ENCODE measurements at regions not wholly inside any gene's neighbourhood (a gene's known extent, or its start where the extent isn't known, plus 50 kb on each side); places are given as distances from the start of the nearest gene placed in this dataset.
A peak's percentile ranks its signal among the peaks of the same experiment; 100 is the strongest.

DNA sequence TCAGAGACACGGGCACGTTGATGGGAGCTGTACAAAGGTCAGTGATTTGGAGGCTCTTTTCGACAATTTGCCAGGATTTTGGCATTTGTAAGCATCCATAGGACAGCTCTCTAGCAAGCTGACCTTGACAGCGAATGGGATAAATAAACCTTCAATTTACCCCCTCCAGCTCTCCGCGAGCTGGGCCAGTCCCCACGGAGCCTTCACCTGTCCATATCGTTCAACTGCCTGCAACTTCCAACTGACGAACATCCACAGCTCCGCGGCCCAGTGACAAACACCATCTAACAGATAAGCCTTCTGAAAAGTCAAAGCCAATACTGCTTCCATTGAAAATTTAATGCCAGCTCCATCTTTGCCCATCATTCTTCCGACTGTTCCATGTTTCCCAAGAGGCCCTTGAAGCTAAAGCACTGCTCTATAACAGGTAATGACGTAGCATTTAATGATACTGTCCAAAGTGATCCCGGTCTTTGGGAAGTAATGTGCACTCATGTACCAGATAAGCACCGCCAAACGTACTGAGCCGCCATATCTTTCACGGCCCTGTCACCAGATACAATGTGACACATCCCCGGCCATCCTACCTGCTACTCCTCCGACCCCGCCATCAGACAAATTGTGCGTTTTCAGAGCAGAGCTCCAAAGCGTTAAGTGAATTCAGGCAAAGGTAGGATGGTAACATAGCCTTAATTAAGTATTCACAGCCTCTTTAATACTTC lies 365.3 kb upstream of the ZNF507 start:
- WGBS, 2 donors: 92 to 93% methylated on average over 23 of the region's 23 CpGs
- TF ChIP-seq, protein P1, sequence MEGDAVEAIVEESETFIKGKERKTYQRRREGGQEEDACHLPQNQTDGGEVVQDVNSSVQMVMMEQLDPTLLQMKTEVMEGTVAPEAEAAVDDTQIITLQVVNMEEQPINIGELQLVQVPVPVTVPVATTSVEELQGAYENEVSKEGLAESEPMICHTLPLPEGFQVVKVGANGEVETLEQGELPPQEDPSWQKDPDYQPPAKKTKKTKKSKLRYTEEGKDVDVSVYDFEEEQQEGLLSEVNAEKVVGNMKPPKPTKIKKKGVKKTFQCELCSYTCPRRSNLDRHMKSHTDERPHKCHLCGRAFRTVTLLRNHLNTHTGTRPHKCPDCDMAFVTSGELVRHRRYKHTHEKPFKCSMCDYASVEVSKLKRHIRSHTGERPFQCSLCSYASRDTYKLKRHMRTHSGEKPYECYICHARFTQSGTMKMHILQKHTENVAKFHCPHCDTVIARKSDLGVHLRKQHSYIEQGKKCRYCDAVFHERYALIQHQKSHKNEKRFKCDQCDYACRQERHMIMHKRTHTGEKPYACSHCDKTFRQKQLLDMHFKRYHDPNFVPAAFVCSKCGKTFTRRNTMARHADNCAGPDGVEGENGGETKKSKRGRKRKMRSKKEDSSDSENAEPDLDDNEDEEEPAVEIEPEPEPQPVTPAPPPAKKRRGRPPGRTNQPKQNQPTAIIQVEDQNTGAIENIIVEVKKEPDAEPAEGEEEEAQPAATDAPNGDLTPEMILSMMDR (IDR thresholded peaks at IDR 0.05): no peak
- no peak for TF ChIP-seq POLR2A (IDR thresholded peaks at IDR 0.05)
- intact Hi-C loops (cut with DNase I; ENCODE audit: low total_unique reads): no loop called here
- no peak overlapping the region for H3K4me3 ChIP-seq (ENCODE audit: low read depth, poor library complexity, severe bottlenecking)
- DNase-seq (ENCODE audit: low spot score in 2 of 2): peak in 1 of 2 donors; percentile 68

DNA sequence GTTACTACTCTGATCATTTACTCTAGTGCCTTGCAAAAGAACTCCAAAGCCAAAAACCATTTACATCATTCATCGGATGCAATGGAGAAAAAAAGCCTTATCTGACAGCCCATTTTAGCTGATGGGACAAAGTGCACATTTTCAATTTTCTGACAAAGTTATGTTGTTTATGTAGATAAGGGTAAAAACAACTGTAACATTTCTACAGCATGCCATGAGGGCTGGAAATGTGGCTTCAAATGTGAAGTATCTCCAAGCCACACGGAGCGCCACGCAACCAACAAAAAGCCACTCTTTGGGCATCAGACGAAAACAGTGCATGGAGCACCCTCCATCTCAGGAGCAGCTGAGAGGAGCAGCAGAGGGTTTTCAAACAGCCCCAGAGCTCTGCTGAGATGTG lies 364.6 kb upstream of the ZNF507 start:
- TF ChIP-seq, protein P1 (IDR thresholded peaks at IDR 0.05): no peak
- no peak for TF ChIP-seq POLR2A (IDR thresholded peaks at IDR 0.05)
- WGBS, 2 donors: 82 to 92% methylated on average over 5 of the region's 5 CpGs
- intact Hi-C loops (cut with DNase I; ENCODE audit: low total_unique reads): no loop called here
- no peak overlapping the region for H3K4me3 ChIP-seq (ENCODE audit: low read depth, poor library complexity, severe bottlenecking)
- no peak for DNase-seq (ENCODE audit: low spot score in 2 of 2)

DNA sequence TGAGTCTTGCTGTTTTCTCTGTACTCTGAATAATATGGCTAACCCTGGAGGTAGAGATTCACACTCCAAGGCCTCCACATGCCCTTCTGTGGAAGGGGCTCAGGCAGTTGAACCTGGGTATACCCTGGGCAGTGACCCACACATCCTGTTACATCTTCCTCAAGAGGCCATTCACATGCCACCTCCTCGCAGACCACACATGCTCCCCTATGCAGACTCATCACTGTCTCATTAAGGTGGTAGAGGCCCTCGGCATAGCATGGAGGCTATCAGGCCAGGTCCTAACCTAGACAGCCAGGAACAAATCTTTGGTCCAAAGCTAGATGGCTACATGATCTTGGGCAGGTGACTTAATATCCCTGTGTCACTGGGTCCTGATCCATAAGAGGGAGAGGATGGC lies 363.9 kb upstream of the ZNF507 start:
- no peak overlapping the region for H3K4me3 ChIP-seq (ENCODE audit: low read depth, poor library complexity, severe bottlenecking)
- no peak for DNase-seq (ENCODE audit: low spot score in 2 of 2)
- TF ChIP-seq POLR2A (IDR thresholded peaks at IDR 0.05): no peak
- TF ChIP-seq, protein P1 (IDR thresholded peaks at IDR 0.05): no peak
- WGBS, 2 donors: 80 to 91% methylated on average over 2 of the region's 2 CpGs
- intact Hi-C loops (cut with DNase I; ENCODE audit: low total_unique reads): no loop called here

DNA sequence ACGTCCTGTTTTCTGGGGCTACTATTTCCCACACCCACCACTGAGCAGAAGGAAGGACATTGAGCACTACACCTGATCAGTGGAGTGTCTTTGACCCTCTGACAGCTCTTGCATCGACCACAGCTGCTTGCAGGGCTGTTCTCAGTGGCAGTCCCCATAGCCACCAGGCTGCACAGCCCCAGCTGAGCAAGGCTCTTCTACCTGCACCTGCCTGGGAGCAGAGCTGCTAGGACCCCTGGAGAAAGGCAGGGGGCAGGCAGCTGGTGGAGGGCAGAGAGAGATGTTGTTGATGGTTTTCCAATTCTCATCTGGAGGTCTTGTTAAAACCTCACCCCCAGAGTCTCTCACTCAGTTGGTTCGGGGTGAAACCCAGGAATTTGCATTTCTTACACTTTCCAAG lies 361.8 kb upstream of the ZNF507 start:
- WGBS, 2 donors: 64 to 78% methylated on average over 3 of the region's 3 CpGs
- no peak for TF ChIP-seq POLR2A (IDR thresholded peaks at IDR 0.05)
- TF ChIP-seq, protein P1 (IDR thresholded peaks at IDR 0.05): no peak
- intact Hi-C loops (cut with DNase I; ENCODE audit: low total_unique reads): no loop called here
- H3K4me3 ChIP-seq (ENCODE audit: low read depth, poor library complexity, severe bottlenecking): no peak overlapping the region
- DNase-seq (ENCODE audit: low spot score in 2 of 2): no peak

DNA sequence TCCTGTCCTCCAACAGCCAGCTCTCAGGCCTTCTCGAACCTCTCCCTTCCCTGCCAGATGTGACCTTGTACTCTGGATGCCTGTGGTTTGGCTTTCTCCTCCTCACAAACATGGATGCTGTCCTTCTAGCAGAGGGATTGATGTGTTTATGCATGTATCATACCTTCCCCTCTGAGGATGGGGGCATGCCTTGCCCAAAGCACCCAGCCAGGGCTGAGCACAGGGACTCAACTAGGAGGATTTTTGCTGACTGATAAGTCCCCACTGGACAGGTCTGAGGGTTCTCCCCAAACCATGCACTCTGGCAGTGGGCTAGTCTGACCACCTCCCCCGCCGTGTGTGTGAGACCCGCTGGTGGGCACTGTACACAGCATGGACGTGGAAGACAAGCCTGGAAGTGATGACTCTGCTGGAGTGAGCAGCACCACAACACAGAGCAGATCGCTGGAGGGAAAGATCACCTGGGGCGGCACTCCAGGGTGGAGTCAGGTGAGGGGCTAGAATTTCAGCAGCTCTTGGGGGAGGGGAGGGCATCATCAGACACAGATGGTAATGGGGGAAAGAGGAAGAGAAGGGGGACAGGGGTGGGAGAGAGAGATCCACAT lies 360.3 kb upstream of the ZNF507 start:
- TF ChIP-seq POLR2A (IDR thresholded peaks at IDR 0.05): no peak
- TF ChIP-seq, protein P1 (IDR thresholded peaks at IDR 0.05): no peak
- no peak for DNase-seq (ENCODE audit: low spot score in 2 of 2)
- no peak overlapping the region for H3K4me3 ChIP-seq (ENCODE audit: low read depth, poor library complexity, severe bottlenecking)
- 85 to 91% methylated on average over 7 of the region's 7 CpGs for WGBS, 2 donors
- intact Hi-C loops (cut with DNase I; ENCODE audit: low total_unique reads): no loop called here
